HG03442 (cell line): ENCODE measurements at regions not wholly inside any gene's neighbourhood (a gene's known extent, or its start where the extent isn't known, plus 50 kb on each side); places are given as distances from the start of the nearest gene placed in this dataset.
"Not testable (repeated sequence)": the region's sequence is repeated elsewhere in the genome, so short reads cannot be mapped to it uniquely, and the experiment has no call there.

ENCODE experiments used
- ATAC-seq: cut with Tn5 transposase; IDR thresholded peaks from one replicate; pipeline ENCODE4 v1.9.1; 2021; ENCODE audit warnings: mild to moderate bottlenecking, moderate library complexity; ENCODE audit not compliant: unreplicated experiment

- ATAC-seq: not testable (repeated sequence)
These were observed 190.7 kb upstream of the VIPR2 start for GRCh38 chr7:159335181-159335926.

DNA sequence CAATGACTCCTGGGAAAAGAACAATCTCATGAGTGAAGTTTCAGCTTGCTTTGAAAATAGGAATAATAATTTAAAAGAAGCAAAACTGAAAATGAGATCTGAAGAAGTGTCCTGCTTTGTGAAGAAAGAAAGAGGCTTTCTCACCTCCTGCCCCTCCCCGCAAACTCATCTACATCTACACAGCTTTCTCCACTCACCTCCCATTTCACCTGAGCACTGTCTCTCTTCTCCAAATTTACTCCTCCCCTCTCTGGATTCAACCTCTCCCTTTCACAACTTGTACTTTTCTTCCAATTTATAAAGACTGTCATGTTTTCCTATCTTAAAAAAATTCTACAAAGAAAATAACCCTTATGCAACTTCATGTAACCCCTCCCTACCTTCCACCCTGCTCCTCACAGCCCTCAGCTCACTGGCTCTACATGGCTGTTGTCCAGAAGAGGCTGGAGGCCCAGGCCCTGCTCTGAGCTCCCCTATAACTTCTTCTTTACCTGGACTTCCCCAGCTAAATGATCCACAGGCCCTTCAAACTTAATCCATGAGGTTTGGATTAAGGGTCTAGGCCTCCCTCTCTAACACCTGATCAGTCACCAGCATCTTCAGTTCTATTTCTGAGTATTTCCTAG is 188.3 kb upstream of the VIPR2 start:
- ATAC-seq: not testable (repeated sequence)

DNA sequence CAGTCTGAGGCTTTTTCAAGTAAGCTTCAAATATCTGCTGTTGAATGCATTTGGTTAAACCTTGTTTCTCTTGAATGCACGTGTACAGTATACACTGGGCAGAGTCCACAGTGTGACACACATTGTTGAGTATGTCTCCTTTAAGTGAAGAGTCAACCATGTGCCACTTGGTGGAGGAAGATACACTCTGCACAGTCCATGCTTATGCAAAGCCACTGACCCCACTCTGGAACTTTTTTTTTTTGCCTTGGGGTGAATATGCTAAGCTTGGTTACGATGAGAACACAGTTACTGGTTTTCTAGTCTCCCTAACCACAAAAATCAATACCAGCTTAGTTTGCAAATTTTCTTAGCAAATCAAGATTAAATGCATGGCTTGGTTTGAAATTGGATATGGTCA is 186.8 kb upstream of the VIPR2 start:
- ATAC-seq: no peak

- ATAC-seq: no peak
These were observed 185.2 kb upstream of the VIPR2 start for GRCh38 chr7:159329818-159330378.

- ATAC-seq: no peak
These were observed 183.4 kb upstream of the VIPR2 start for GRCh38 chr7:159328096-159328495.

GRCh38 chr7:159323359-159323758 is 178.7 kb upstream of the VIPR2 start:
- ATAC-seq: no peak

DNA sequence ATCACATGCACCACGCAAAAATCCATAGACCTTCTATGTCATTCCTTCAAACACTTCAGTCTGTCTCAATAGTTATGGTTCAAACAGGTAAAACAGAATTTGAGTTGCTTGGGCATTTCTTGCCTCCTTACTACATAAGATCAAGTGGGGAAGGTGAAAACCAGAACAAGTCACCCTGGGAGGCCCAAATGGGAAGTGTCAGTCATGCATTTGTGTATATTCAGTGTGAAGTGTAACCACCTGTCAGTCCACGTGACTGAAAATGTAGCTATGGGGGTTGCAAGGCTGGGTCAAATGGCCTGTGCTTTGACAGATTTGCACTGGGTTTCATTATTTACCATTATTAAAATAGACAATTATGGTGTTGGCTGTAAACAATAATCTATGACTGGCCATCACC is 176.6 kb upstream of the VIPR2 start:
- no peak for ATAC-seq

DNA sequence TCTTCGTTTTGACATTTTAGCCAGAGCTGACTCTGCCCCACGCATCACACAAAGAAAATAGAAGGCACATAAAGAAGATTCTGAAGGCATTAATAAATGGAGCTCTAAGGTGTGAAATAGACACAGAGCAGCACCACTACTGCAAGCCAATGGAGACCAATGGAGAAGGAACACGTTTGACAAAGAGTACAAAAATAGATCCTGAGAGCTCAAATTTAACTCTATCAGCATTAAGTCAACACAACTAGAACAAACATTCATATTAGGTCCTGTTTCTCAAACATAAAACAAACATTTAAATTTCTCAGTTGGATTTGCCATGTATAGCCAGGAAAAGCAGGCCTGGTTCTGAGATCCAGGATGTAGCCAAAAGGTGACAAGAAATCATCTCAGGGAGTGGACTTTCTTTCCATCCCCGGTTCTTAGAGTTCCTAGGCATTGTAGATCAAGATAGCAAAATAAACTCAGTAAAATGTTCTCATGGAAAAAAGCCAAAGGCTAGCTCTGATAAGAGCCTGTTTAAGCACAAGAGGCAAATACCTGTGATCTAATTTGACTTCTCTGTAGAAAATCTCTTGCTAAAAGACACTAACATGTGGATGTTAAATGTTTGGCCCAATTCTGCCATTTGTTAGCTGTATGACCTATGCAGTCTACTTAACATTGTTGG is 174.2 kb upstream of the VIPR2 start:
- no peak for ATAC-seq

DNA sequence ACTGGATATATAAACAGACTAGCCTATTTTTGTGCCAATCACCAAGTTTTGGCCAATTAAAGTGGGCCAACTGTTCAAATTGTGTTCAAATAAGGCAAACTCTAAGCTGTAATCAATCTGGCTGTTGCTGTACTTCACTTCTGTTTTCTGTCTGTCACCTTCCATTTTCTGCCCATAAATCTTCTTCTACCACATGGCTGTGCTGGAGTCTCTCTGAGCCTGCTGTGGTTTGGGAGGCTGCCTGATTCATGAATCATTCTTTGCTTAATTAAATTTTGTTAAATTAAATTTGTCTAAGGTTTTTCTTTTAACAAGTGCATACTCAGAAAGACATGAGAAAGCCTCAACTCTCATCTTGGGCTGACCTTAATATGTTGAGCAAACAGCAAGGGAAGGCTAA is 172.6 kb upstream of the VIPR2 start:
- ATAC-seq: no peak

DNA sequence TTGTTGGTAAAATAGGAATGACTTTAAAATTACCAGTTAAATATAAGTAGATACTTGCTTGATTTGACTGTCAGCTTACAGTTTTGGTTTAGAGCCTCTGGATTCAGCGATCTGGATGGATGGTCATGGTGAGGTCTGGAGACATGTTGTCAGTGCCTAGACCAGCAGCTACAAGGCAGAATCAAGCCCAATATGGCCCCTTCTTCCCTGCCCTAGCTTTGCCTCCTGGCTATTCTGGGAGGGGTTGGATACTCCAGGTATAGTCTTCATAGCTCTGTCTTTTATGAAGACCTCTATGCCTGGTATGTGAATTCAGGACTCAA is 166.5 kb upstream of the VIPR2 start:
- no peak for ATAC-seq

DNA sequence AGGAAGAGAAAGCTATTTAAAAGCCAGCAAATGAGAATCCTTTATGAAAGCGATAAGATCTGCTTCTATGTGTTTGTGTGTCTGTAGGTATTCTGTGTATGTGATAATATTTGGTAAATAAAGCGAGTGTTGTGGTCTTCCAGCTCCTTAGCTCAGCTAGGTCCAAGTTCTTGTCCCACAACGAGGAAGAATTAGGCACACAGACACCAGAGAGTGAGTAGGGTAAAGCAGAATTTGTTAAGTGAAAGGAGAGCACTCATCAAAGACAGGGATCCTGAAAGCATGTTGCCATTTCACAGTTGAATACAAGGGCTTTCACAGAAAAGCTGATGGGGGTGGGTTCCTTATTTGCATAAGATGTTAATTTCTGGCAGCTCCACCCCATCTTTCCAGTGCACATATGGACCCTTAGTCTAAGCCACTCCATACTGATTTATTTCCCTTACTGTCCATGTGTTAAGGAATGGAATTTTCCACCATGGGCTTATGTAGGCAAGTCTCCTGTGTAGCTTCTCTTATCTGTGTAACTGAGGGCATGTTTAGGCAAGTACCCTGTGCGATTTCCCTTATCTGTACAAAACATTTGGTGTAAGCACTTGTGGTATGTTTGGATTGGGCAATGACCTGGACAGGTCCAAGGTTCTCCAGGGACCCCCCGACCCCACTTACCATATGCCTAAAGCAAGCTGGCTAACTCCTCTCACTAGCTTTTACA is 165.9 kb upstream of the VIPR2 start:
- no peak for ATAC-seq

GRCh38 chr7:159309214-159309613 is 164.5 kb upstream of the VIPR2 start:
- ATAC-seq: not testable (repeated sequence)

- no peak for ATAC-seq
These were observed 161.3 kb upstream of the VIPR2 start for GRCh38 chr7:159306012-159306411.

DNA sequence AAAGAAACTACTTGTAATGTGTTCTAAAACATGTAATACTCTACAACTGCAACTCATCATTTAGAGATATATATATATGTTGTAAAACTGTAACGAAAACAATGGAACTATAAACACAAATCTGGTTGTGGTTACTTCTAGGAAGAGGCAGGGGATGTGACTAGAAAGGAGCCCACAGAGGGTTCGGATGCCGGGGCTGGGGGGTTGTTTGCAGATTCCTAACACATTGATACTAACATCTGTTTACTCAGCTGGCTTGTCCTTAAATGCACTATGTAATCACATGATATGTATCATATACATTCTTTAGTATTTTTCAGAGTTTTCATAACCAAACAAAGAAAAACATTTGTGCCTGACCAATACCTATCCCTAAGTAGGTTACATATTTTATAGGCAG is 160.5 kb upstream of the VIPR2 start:
- ATAC-seq: not testable (repeated sequence)

GRCh38 chr7:159303510-159303909 is 158.8 kb upstream of the VIPR2 start:
- ATAC-seq: not testable (repeated sequence)

DNA sequence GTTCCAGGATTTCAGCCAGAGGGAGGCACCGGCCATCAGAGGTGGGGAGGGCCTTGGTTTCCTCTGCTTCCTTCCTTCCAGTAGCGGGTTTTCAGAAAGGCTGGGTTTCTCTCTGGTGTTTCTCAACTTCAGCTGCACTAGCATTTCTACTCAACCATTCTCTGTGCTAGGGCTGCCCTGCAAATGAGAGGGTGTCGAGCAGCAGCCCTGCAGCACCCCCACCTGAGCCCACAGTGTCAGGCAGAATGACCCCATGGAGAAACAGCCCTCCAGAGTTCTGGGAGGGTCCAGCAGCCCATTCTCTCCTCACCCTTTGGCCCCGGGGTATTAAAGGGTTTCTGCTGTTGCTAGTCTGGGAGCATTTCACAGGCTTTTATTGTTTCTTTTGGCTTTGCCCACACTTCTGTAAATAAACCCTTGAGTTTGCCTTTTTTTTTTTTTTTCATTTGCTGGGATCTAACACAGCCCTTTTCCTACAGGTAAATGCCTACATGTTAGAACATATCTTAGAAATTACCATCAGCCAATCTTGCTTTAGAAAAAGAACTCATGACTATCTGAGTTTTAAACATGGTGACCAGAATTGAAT is 151.5 kb upstream of the VIPR2 start:
- ATAC-seq: no peak

- not testable (repeated sequence) for ATAC-seq
These were observed 141.8 kb upstream of the VIPR2 start for GRCh38 chr7:159286487-159286886.

DNA sequence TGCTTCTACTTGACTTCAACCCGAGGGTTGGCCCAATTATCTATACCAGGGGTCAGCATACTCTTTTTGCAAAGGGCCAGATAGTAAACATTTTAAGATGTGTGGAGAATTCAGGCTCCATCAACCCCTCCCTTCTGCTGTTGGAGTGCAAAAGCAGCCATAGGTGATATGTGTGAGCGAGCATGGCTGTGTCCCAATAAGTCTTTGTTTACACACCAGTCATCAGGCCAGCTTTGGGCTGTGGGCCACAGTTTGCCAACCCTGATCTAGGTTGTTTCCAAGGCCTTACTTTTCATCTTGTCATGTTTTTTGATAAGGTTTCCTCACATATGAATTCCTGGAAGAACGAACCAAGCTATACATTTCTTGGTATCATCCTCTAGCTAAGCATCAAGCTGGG is 136.9 kb upstream of the VIPR2 start:
- ATAC-seq: no peak

DNA sequence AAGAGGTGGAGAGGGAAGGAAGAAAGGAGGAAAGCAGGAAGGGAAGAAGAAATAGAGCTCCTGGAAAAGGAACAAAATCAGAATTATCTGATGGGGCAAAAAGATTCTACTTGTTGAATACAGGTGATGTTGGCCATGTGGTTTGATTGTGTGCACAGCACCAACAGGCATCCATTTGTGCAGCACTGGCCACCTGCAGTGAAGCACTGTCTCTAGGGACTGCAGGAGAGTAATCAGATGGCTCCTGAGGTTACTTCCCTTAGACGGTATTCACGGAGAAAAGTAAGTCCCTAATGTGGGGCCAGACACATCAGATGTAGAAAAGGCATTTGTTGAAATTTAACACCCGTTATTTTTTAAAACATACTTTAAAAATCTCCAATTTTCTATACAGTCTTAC is 135.3 kb upstream of the VIPR2 start:
- ATAC-seq: no peak

DNA sequence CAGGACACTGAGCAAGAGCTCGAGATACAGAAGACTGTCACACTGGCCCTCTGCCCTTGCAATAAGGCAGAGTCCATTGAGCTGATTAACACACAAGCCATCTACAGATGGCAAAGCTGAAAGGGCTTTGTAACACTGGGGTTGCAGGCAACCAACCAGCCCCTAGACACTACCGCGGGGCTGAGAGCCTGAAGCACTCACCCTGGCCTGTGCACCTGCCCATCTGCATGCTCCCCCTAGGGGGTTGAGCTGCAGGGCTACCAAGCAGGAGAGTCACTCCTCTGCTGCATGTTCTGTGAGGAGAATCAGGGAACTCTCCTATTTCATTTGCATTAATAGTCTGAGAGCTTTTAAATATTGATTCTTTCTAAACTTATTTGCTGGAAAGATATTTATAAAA is 128.1 kb upstream of the VIPR2 start:
- no peak for ATAC-seq

GRCh38 chr7:159271781-159272180 is 127.1 kb upstream of the VIPR2 start:
- no peak for ATAC-seq
